ENCODE measurements at regions not wholly inside any gene's neighbourhood (a gene's known extent, or its start where the extent isn't known, plus 50 kb on each side); places are given as distances from the start of the nearest gene placed in this dataset.

GRCh38 chr1:208767816-208768215, 523.6 kb upstream of the PLXNA2 start:
- TF ChIP-seq CTCF (IDR thresholded peaks at IDR 0.05; ENCODE audit: control insufficient read depth, insufficient read depth, low read depth, low read length, missing control alignments) = no peak
- no peak overlapping the region for H3K4me3 ChIP-seq (ENCODE audit: control insufficient read depth, low read depth, low read length)
- no peak for DNase-seq (ENCODE audit: low read depth)

- no peak for DNase-seq (ENCODE audit: low read depth)
- H3K4me3 ChIP-seq (ENCODE audit: control insufficient read depth, low read depth, low read length) = no peak overlapping the region
- TF ChIP-seq CTCF (IDR thresholded peaks at IDR 0.05; ENCODE audit: control insufficient read depth, insufficient read depth, low read depth, low read length, missing control alignments) = no peak
Measured at GRCh38 chr1:208772891-208773290, 528.7 kb upstream of the PLXNA2 start.

GRCh38 chr1:208775841-208776240, 531.7 kb upstream of the PLXNA2 start:
- no peak for TF ChIP-seq CTCF (IDR thresholded peaks at IDR 0.05; ENCODE audit: control insufficient read depth, insufficient read depth, low read depth, low read length, missing control alignments)
- DNase-seq (ENCODE audit: low read depth) = no peak
- H3K4me3 ChIP-seq (ENCODE audit: control insufficient read depth, low read depth, low read length) = no peak overlapping the region

- no peak for TF ChIP-seq CTCF (IDR thresholded peaks at IDR 0.05; ENCODE audit: control insufficient read depth, insufficient read depth, low read depth, low read length, missing control alignments)
- DNase-seq (ENCODE audit: low read depth) = no peak
- H3K4me3 ChIP-seq (ENCODE audit: control insufficient read depth, low read depth, low read length) = no peak overlapping the region
Measured at GRCh38 chr1:208778417-208778816, 534.2 kb upstream of the PLXNA2 start.

GRCh38 chr1:208781391-208782045, 537.3 kb upstream of the PLXNA2 start:
- H3K4me3 ChIP-seq (ENCODE audit: control insufficient read depth, low read depth, low read length) = no peak overlapping the region
- TF ChIP-seq CTCF (IDR thresholded peaks at IDR 0.05; ENCODE audit: control insufficient read depth, insufficient read depth, low read depth, low read length, missing control alignments) = no peak
- DNase-seq (ENCODE audit: low read depth) = no peak

GRCh38 chr1:208782186-208782585, 538.0 kb upstream of the PLXNA2 start:
- no peak for DNase-seq (ENCODE audit: low read depth)
- TF ChIP-seq CTCF (IDR thresholded peaks at IDR 0.05; ENCODE audit: control insufficient read depth, insufficient read depth, low read depth, low read length, missing control alignments) = no peak
- H3K4me3 ChIP-seq (ENCODE audit: control insufficient read depth, low read depth, low read length) = no peak overlapping the region

Data from AG09309 (cell line).